Suprapubic skin (tissue), 4 donors: ENCODE measurements at regions not wholly inside any gene's neighbourhood (a gene's known extent, or its start where the extent isn't known, plus 50 kb on each side); places are given as distances from the start of the nearest gene placed in this dataset.

Experiments used
- CTCF ChIP-seq, 2 donors: fragments of 200-600 bp in 1 of 2; fragments of 450-650 bp in 1 of 2; sonication (generic) in 1 of 2; IDR thresholded peaks; one replicate each; pipeline ENCODE4 v1.5.1; 2016 to 2019; ENCODE audit warnings: antibody characterized with exemption in 2 of 2, mild to moderate bottlenecking in 1 of 2, moderate library complexity in 1 of 2
- EP300 ChIP-seq: sonication (generic); formaldehyde crosslinking; IDR thresholded peaks from one replicate; pipeline ENCODE4 v1.6.1; 2017; ENCODE audit warnings: antibody characterized with exemption
- POLR2AphosphoS5 ChIP-seq, 3 donors: sonication (generic); formaldehyde crosslinking; IDR thresholded peaks; one replicate each; pipeline ENCODE4 v1.6.1; 2017; ENCODE audit warnings: antibody characterized with exemption in 3 of 3

- TF ChIP-seq CTCF (IDR thresholded peaks at IDR 0.05) (no peak), EP300 (no peak), POLR2AphosphoS5 (IDR thresholded peaks at IDR 0.05) (no peak)
Measured at GRCh38 chr10:83657487-83657886, 481.8 kb upstream of the GHITM start.
